ENCODE measurements at regions not wholly inside any gene's neighbourhood (a gene's known extent, or its start where the extent isn't known, plus 50 kb on each side); places are given as distances from the start of the nearest gene placed in this dataset. TPM values are rescaled to one million over a fixed set of nuclear protein-coding genes. Genes with fewer than 3 reads are reported as not detected.

DNA sequence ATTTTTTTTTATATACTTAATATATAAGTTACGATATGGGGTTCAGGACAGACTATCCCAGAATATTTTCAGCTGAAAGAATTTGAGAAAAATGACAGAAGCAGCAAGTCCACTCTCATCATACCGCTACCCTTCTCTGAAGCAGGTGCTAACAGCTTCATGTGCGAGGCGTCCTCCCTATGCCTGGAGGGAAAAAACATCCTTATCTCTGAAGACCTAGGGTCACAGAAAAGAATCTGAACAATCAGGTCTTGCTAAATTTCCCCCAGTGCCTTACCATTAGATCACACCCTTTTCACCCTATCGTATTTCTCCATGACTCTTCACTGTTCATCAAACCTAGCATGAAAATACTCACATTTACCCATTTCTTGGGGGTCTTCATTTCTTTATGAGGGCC lies 51.9 kb upstream of the CREB1 start:
- Histone ChIP-seq H3K18ac (ENCODE audit: low read length) (no peak overlapping the region), H2BK5ac (ENCODE audit: low read length) (no peak overlapping the region), H3K79me1 (ENCODE audit: low read length) (no peaks in the 10 kb centered on the region), H3K27ac (ENCODE audit: low read depth, low read length) (no peak overlapping the region), H3K27me3 (ENCODE audit: insufficient read depth, low read length, poor library complexity) (no peaks in the 10 kb centered on the region), H3K23ac (ENCODE audit: low read length) (no peak overlapping the region), H3K4me1 (ENCODE audit: control insufficient read depth, low read depth, low read length) (peaks cover 4% of the 10 kb centered on the region), H3K4me3 (ENCODE audit: low read length) (no peak overlapping the region), H3K79me2 (ENCODE audit: control insufficient read depth, insufficient read depth, low read length) (no peaks in the 10 kb centered on the region), H2BK120ac (ENCODE audit: low read depth, low read length) (no peak overlapping the region), H4K5ac (ENCODE audit: low read length) (no peak overlapping the region), H2BK15ac (replicated peaks; ENCODE audit: low read depth) (no peak overlapping the region), H3K56ac (ENCODE audit: low read length) (no peak overlapping the region), H3K4me2 (ENCODE audit: low read length) (no peak overlapping the region), H4K8ac (ENCODE audit: low read depth, low read length) (no peak overlapping the region), H3K36me3 (ENCODE audit: control insufficient read depth, insufficient read depth, low read length) (no peaks in the 10 kb centered on the region), H3K4ac (ENCODE audit: low read depth, low read length) (no peak overlapping the region), H3K9ac (ENCODE audit: low read length) (no peak overlapping the region), H2AK5ac (ENCODE audit: low read length) (no peak overlapping the region)
- DNase-seq, result peak; percentile 76
- no CpG with 5 or more reads among the region's 5 CpGs for WGBS (ENCODE audit: extremely low coverage, insufficient coverage, low lambda C conversion rate)

DNA sequence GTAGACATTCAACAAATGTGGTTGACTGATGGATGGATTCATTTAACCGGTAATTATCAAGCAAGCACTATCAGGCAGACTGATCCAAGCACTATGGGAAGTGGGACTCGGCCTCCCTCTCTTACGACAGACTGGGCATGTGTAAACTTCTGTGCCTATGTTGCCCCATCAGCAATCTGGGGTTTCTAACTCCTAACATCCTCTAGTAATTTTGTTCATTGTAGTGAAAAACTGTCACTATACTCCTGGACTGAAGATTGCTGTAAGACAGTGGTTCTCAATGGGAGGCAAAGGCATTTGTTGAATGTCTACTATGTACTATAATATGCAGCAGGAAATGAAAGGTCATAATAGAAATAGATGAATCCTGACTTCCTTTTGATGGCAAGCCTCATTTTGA lies 51.2 kb upstream of the CREB1 start:
- Histone ChIP-seq H2BK15ac (replicated peaks; ENCODE audit: low read depth) (no peak overlapping the region), H3K79me1 (ENCODE audit: low read length) (no peaks in the 10 kb centered on the region), H4K5ac (ENCODE audit: low read length) (no peak overlapping the region), H3K4me1 (ENCODE audit: control insufficient read depth, low read depth, low read length) (peaks cover 2% of the 10 kb centered on the region), H2AK5ac (ENCODE audit: low read length) (no peak overlapping the region), H3K36me3 (ENCODE audit: control insufficient read depth, insufficient read depth, low read length) (no peaks in the 10 kb centered on the region), H3K4me2 (ENCODE audit: low read length) (no peak overlapping the region), H3K4ac (ENCODE audit: low read depth, low read length) (no peak overlapping the region), H3K27me3 (ENCODE audit: insufficient read depth, low read length, poor library complexity) (no peaks in the 10 kb centered on the region), H4K8ac (ENCODE audit: low read depth, low read length) (no peak overlapping the region), H2BK120ac (ENCODE audit: low read depth, low read length) (no peak overlapping the region), H3K4me3 (ENCODE audit: low read length) (no peak overlapping the region), H3K27ac (ENCODE audit: low read depth, low read length) (no peak overlapping the region), H3K23ac (ENCODE audit: low read length) (no peak overlapping the region), H3K56ac (ENCODE audit: low read length) (no peak overlapping the region), H3K9ac (ENCODE audit: low read length) (no peak overlapping the region), H2BK5ac (ENCODE audit: low read length) (no peak overlapping the region), H3K18ac (ENCODE audit: low read length) (no peak overlapping the region), H3K79me2 (ENCODE audit: control insufficient read depth, insufficient read depth, low read length) (no peaks in the 10 kb centered on the region)
- no CpG with 5 or more reads among the region's 3 CpGs for WGBS (ENCODE audit: extremely low coverage, insufficient coverage, low lambda C conversion rate)
- no peak for DNase-seq

DNA sequence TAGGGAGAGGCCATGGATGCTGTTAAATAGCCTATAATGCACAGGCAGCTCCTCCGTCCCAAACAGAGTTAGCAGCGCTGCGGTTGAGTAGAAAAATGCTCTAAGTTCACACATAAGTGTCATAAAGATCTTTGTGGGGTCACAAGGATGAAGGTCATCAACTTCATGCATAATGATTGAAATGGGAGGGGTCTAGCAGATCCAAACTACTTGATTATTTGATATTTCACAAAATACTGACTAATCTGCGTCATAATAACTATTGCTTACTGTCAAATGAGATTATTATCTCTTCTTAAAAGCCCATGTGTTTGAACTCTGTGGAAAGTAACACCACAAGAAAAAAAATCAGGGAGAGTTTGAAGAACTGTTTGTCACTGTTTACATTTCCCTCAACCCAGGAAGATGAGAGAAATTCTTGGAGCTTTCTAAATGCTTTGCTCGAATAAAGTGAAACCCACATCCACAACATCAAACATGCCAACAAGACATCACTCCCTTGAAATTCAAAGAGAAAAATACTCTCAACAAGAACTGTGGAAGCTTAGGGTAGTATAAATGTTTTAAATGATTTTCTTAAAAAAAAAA lies 50.5 kb upstream of the CREB1 start:
- H4K5ac ChIP-seq (ENCODE audit: low read length), result no peak overlapping the region
- no peaks in the 10 kb centered on the region for H3K36me3 ChIP-seq (ENCODE audit: control insufficient read depth, insufficient read depth, low read length)
- no peak overlapping the region for H3K23ac ChIP-seq (ENCODE audit: low read length)
- H3K4me1 ChIP-seq (ENCODE audit: control insufficient read depth, low read depth, low read length), result no peaks in the 10 kb centered on the region
- no peak overlapping the region for H2AK5ac ChIP-seq (ENCODE audit: low read length)
- no peaks in the 10 kb centered on the region for H3K79me2 ChIP-seq (ENCODE audit: control insufficient read depth, insufficient read depth, low read length)
- no peak overlapping the region for H2BK120ac ChIP-seq (ENCODE audit: low read depth, low read length)
- H3K27ac ChIP-seq (ENCODE audit: low read depth, low read length), result no peak overlapping the region
- H3K9ac ChIP-seq (ENCODE audit: low read length), result no peak overlapping the region
- H3K4me2 ChIP-seq (ENCODE audit: low read length), result no peak overlapping the region
- H3K4ac ChIP-seq (ENCODE audit: low read depth, low read length), result no peak overlapping the region
- no peak overlapping the region for H3K56ac ChIP-seq (ENCODE audit: low read length)
- no CpG with 5 or more reads among the region's 5 CpGs for WGBS (ENCODE audit: extremely low coverage, insufficient coverage, low lambda C conversion rate)
- peak; percentile 52 for DNase-seq
- no peaks in the 10 kb centered on the region for H3K79me1 ChIP-seq (ENCODE audit: low read length)
- H3K18ac ChIP-seq (ENCODE audit: low read length), result no peak overlapping the region
- H3K4me3 ChIP-seq (ENCODE audit: low read length), result no peak overlapping the region
- no peak overlapping the region for H2BK15ac ChIP-seq (replicated peaks; ENCODE audit: low read depth)
- H3K27me3 ChIP-seq (ENCODE audit: insufficient read depth, low read length, poor library complexity), result no peaks in the 10 kb centered on the region
- no peak overlapping the region for H4K8ac ChIP-seq (ENCODE audit: low read depth, low read length)
- no peak overlapping the region for H2BK5ac ChIP-seq (ENCODE audit: low read length)

Small RNA genes in the stretch of these regions (small RNA-seq; reads per million reads assigned to genes)
- gene MIR1302-4 (ENCODE audit: insufficient read depth), result not detected

Data from mesendoderm (in vitro differentiated cells).